ENCODE measurements at regions not wholly inside any gene's neighbourhood (a gene's known extent, or its start where the extent isn't known, plus 50 kb on each side); places are given as distances from the start of the nearest gene placed in this dataset.
"Not testable (repeated sequence)": the region's sequence is repeated elsewhere in the genome, so short reads cannot be mapped to it uniquely, and the experiment has no call there.

- not testable (repeated sequence) for DNase-seq
Measured at GRCh38 chr14:106401316-106401715, 874.9 kb downstream of the TMEM121 start.

DNA sequence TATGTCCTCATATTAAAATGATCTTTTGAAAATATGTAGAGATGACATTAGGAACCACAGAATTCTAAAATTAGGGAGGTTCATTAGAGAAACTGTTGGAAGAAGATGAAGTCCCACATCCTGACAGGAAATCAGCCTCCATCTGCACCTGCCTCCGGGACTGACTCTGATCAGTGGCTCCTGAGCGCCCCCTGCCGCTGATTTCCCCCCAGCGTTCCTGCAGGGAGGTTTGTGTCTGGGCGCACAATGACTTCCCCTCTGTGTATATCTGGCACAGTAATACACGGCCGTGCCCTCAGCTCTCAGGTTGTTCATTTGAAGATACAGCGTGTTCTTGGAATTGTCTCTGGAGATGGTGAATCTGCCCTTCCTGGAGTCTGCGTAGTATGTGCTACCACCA, 883.8 kb downstream of the TMEM121 start:
- DNase-seq, result not testable (repeated sequence)

- no peak for DNase-seq
Measured at GRCh38 chr14:106414464-106414863, 888.1 kb downstream of the TMEM121 start.

- no peak for DNase-seq
Measured at GRCh38 chr14:106417224-106418049, 891.1 kb downstream of the TMEM121 start.

DNA sequence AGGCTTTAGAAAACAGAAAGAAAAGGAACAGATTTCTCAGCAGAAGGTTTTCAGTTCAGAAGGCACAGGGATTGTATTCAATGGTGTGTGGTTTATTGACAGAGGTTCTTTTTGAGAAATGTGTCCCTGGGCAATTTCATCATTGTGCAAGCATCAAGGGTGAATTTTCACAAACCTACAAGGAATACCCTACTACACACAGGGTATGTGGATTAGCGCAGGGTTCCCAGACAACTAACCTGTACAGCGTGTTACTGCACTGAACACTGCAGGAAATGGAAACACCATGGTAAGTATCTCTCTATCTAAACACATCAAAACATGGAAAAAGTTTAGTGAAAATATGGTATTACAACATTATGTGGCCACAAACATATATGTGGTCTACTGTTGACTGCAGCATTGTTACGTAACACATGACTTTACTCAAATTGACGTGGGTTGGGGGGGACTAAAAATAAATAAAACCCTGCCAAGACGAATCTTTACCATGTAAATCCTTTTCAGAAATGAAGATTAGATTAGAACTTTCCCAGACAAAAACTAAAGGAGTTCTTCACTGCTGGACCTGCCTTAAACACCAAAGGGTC, 893.1 kb downstream of the TMEM121 start:
- no peak for DNase-seq

GRCh38 chr14:106421431-106422033, 895.1 kb downstream of the TMEM121 start:
- not testable (repeated sequence) for DNase-seq

DNA sequence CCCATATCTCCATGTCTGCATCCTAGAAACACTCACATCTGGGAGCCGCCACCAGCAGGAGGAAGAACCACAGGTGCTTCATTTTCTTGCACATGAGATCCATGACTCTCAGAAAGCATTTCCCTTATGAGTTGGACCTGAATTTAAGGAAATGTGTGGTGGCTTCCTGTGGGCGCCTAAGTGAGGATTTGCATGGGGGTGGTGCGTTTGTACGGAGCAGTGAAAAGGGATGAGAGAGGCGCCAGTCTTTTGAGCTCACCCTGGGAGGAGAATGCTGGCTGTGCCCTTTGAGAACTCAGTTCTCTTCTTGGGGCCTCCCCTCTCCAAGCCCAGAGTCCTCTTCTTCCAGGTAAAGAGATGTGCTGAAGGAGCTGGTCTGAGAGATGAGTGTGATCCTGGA, 895.7 kb downstream of the TMEM121 start:
- DNase-seq, result no peak

- DNase-seq, result not testable (repeated sequence)
Measured at GRCh38 chr14:106425150-106425549, 898.8 kb downstream of the TMEM121 start.

DNA sequence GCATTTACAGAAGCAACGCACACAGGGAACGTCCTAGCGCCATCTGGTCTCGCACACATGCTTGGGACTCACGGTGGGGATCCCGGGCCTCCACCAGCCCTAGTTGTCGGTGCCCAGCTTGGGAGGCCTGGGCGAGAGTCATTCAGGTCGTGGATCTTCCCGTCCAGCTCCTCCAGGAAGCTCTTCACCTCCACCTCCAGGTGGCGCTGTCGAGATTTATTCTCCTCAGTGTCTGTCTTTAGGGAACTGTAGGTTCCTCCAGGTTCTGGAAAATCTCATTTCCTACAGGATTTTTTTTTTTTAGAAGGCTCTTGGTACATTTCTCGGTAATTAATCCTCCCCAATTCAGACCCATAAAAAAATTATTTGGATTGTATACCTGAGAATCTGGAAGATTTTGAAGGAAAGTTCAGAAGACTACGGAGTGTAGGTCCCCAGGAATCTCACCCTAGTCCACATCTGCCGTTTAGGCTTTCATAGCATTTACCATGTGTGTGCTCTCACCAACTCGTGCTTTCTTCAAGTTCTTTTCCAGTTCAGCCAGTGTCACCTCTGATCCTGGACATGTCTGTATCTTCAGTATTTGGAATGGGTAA, 910.0 kb downstream of the TMEM121 start:
- no peak for DNase-seq

DNA sequence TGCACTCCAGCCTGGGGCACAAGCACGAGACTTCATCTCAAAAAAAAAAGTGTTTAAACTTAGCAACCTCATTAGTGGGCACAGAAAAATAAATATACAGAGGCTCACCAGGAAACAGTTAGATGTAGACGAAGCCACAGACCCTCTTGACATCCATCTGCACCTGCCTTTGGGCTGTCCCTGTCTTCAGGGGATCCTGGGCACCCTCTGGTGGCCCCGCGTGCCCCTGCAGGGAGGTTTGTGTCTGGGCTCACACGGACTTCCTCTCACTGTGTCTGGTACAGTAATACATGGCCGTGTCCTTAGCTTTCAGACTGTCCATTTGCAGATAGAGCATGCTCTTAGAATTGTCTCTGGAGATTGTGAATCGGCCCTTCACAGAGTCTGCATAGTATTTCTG, 916.5 kb downstream of the TMEM121 start:
- no peak for DNase-seq

GRCh38 chr14:106455026-106455425, 928.6 kb downstream of the TMEM121 start:
- no peak for DNase-seq

GRCh38 chr14:106459971-106460730, 933.8 kb downstream of the TMEM121 start:
- no peak for DNase-seq

DNA sequence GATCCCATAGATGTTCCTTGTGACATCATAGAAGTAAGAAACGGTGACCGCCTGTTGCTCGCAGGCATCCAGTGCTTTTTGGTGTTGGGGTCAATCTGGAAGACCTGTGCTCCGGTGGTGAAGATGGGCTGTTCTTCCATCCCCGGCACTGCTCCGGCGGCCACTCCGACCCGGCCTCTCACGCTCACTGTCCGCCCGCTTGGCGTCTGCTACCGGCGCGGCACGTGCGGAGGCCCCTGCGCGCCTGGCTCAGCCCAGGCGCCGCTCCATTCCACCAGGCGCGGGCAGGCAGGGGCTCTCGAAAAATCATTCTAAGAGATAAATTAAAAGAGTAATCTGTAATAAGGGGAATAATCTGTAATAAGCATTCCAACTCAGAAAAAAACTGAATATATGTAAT, 934.5 kb downstream of the TMEM121 start:
- DNase-seq, result no peak

DNA sequence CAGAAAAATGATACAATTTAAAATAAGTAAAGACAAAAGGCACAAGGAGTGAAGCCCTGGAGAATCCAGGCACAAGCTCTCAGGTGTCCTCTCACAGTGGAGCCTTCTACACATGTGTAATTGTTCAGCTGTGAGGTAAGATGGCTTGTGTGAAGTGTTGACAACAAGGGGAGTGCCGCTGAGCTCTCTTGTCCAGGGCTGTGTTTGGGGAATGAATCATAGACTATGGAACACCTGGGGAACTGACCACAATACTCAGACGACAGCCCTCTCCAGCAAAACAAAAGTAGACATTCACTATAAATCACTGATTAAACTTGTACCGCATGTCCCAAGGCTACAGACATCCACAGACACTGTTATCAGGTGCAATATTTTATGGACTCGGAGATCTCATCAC, 940.1 kb downstream of the TMEM121 start:
- DNase-seq, result not testable (repeated sequence)

DNA sequence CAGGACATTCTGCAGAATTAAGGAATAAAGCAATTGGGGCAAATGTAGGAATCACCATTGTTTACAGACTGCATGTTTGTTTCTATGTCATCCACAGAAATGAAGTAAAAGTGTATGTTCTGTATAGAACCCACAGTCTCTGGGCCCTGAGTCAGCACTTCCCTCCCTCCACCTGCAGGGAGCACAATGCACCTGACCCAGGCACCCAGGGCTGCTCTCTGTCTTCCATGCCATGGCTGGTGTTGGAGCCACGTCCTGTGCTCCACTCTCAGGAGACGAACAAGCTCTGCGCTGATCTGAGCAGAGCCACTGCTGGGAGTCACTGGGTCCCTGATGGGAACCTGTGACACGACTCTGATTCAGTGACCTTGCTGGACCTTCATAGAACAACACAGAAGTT, 942.5 kb downstream of the TMEM121 start:
- not testable (repeated sequence) for DNase-seq

- DNase-seq, result not testable (repeated sequence)
Measured at GRCh38 chr14:106470028-106470427, 943.6 kb downstream of the TMEM121 start.

DNA sequence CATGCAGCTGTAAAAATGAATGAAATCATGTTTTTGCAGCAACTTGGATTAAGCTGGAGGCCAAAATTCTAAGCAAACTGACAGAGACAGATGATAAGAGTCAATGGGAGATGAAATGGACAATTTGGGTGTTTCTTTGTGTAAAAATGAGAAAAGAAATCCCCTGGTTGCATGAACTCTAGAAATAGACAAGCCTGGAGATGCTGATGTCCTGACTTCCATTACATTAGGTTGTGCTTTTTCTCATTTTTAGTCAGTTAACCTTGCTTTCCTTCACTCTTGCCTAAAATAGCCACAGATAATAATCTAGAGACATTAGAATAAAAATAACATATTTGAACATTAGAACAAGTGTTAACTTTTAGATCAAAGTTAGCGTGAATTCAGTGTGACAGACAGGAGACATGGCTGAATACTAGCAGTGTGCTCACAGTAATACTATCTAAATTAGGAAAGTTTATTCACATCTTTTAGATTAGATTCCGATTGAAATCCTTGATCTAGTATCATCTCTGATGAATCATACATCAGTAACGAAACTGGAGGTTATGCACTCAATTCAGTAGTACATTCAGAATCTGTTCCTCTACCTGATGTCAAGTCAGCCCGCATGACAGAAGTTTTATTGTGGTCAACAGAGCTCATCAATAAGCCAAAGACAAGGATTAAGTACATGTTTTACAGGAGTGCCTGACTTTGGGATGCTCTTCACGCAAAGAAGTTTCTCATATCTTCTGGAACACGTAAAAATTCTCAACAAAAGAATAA, 948.1 kb downstream of the TMEM121 start:
- DNase-seq, result not testable (repeated sequence)

- not testable (repeated sequence) for DNase-seq
Measured at GRCh38 chr14:106475214-106475613, 948.8 kb downstream of the TMEM121 start.

- DNase-seq, result not testable (repeated sequence)
Measured at GRCh38 chr14:106477600-106477999, 951.2 kb downstream of the TMEM121 start.

- not testable (repeated sequence) for DNase-seq
Measured at GRCh38 chr14:106480287-106480686, 953.9 kb downstream of the TMEM121 start.

GRCh38 chr14:106482213-106482612, 955.8 kb downstream of the TMEM121 start:
- DNase-seq, result not testable (repeated sequence)

- DNase-seq, result no peak
Measured at GRCh38 chr14:106487600-106487999, 961.2 kb downstream of the TMEM121 start.
